ENCODE measurements at regions not wholly inside any gene's neighbourhood (a gene's known extent, or its start where the extent isn't known, plus 50 kb on each side); places are given as distances from the start of the nearest gene placed in this dataset.

DNA sequence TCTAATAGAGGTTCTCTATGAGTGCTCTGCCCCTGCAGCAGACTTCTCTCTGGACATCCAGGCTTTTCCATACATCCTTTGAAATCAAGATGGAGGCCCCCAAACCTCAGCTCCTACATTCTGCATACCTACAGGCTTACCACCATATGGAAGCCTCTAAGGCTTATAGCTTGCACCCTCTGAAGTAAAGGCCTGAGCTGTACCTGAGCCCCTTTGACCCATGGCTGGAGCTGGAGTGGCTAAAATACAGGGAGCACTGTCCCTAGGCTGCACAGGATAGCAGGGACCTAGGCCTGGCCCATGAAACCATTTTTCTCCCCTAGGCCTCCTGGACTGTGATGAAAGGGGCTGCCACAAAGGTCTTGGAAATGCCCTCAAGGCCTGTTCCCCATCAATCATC is 1086.1 kb upstream of the MIR17HG start:
- H3K27me3 ChIP-seq (replicated peaks; ENCODE audit: insufficient read depth, low read depth, low read length, poor library complexity): no peaks in the 10 kb centered on the region
- H3K36me3 ChIP-seq (ENCODE audit: insufficient read depth, low read length, poor library complexity, severe bottlenecking): no peaks in the 10 kb centered on the region
- TF ChIP-seq, protein P1, sequence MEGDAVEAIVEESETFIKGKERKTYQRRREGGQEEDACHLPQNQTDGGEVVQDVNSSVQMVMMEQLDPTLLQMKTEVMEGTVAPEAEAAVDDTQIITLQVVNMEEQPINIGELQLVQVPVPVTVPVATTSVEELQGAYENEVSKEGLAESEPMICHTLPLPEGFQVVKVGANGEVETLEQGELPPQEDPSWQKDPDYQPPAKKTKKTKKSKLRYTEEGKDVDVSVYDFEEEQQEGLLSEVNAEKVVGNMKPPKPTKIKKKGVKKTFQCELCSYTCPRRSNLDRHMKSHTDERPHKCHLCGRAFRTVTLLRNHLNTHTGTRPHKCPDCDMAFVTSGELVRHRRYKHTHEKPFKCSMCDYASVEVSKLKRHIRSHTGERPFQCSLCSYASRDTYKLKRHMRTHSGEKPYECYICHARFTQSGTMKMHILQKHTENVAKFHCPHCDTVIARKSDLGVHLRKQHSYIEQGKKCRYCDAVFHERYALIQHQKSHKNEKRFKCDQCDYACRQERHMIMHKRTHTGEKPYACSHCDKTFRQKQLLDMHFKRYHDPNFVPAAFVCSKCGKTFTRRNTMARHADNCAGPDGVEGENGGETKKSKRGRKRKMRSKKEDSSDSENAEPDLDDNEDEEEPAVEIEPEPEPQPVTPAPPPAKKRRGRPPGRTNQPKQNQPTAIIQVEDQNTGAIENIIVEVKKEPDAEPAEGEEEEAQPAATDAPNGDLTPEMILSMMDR (conservative IDR thresholded peaks at IDR 0.05; ENCODE audit: low read depth, low read length): no peak
- TF ChIP-seq EZH2 (IDR thresholded peaks at IDR 0.05; ENCODE audit: borderline replicate concordance, low read depth, low read length, poor library complexity, severe bottlenecking): no peak
- BruUV-seq (replicated peaks): no TSS peak
- no peaks in the 10 kb centered on the region for H3K9me3 ChIP-seq (ENCODE audit: low read depth, low read length, poor library complexity, severe bottlenecking)
- DNase-seq (ENCODE audit: low spot score): no peak
- intact Hi-C loops (cut with micrococcal nuclease; ENCODE audit: unreplicated experiment): no loop called here
- no peak overlapping the region for H3K27ac ChIP-seq (ENCODE audit: low read depth, low read length, poor library complexity, severe bottlenecking)
- ChIA-PET POLR2A (ENCODE audit: low non-redundant PET) (no interaction called here), CTCF (no interaction called here)
- H3K4me1 ChIP-seq (ENCODE audit: insufficient read depth, low read length, poor library complexity, severe bottlenecking): no peaks in the 10 kb centered on the region
- no peak overlapping the region for H3K4me3 ChIP-seq (ENCODE audit: low read depth, low read length, poor library complexity, severe bottlenecking)

DNA sequence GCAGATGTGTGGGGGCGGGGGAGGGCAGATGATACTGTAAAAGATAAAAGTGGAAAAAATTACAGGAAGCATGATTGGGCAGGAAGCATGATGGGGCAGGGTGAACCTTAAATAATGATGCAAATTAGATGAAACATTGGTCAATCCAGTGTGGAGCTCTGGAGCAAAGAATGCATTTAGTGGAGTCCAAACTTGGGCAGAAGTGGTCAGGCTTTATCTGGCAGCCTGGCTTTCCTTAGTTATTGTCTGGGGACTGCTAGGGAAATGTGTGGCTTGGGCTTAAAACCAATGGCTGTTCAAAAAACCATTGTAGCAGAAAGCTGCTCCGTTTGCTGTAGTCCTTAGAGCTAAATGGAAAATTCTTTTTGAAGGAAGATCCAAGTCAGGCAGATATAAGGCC is 1077.3 kb upstream of the MIR17HG start:
- intact Hi-C loops (cut with micrococcal nuclease; ENCODE audit: unreplicated experiment): no loop called here
- H3K36me3 ChIP-seq (ENCODE audit: insufficient read depth, low read length, poor library complexity, severe bottlenecking): no peaks in the 10 kb centered on the region
- no peak for DNase-seq (ENCODE audit: low spot score)
- POLR2A ChIA-PET (ENCODE audit: low non-redundant PET): no interaction called here
- H3K9me3 ChIP-seq (ENCODE audit: low read depth, low read length, poor library complexity, severe bottlenecking): no peaks in the 10 kb centered on the region
- H3K4me1 ChIP-seq (ENCODE audit: insufficient read depth, low read length, poor library complexity, severe bottlenecking): no peaks in the 10 kb centered on the region
- BruUV-seq (replicated peaks): no TSS peak
- H3K4me3 ChIP-seq (ENCODE audit: low read depth, low read length, poor library complexity, severe bottlenecking): no peak overlapping the region
- H3K27ac ChIP-seq (ENCODE audit: low read depth, low read length, poor library complexity, severe bottlenecking): no peak overlapping the region
- H3K27me3 ChIP-seq (replicated peaks; ENCODE audit: insufficient read depth, low read depth, low read length, poor library complexity): no peaks in the 10 kb centered on the region
- CTCF ChIA-PET: no interaction called here
- no peak for TF ChIP-seq EZH2 (IDR thresholded peaks at IDR 0.05; ENCODE audit: borderline replicate concordance, low read depth, low read length, poor library complexity, severe bottlenecking)
- TF ChIP-seq, protein P1 (conservative IDR thresholded peaks at IDR 0.05; ENCODE audit: low read depth, low read length): no peak

DNA sequence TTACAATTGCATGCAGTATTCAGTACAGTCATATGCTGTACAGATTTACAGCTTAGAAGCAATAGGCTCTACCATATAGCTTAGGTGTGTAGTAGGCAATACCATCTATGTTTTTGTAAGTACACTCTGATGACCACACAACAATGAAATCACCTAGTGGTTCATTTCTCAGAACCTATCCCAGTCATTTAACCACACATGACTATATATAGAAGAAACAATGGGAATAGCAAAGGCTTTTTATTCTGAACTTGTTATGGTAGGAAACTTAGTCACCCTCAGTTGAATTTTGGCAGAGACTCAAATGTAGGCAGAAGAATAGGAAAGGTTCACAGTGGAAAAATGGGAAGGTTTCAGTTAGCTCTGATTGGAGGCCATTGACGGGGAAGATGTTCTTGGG is 1075.1 kb upstream of the MIR17HG start:
- Histone ChIP-seq H3K27me3 (replicated peaks; ENCODE audit: insufficient read depth, low read depth, low read length, poor library complexity) (no peaks in the 10 kb centered on the region), H3K4me1 (ENCODE audit: insufficient read depth, low read length, poor library complexity, severe bottlenecking) (no peaks in the 10 kb centered on the region), H3K4me3 (ENCODE audit: low read depth, low read length, poor library complexity, severe bottlenecking) (no peak overlapping the region), H3K27ac (ENCODE audit: low read depth, low read length, poor library complexity, severe bottlenecking) (no peak overlapping the region), H3K9me3 (ENCODE audit: low read depth, low read length, poor library complexity, severe bottlenecking) (no peaks in the 10 kb centered on the region), H3K36me3 (ENCODE audit: insufficient read depth, low read length, poor library complexity, severe bottlenecking) (no peaks in the 10 kb centered on the region)
- POLR2A ChIA-PET (ENCODE audit: low non-redundant PET): no interaction called here
- no TSS peak for BruUV-seq (replicated peaks)
- CTCF ChIA-PET: interaction anchor here (0.6 kb wide), 1 partner anchor 363 kb away, joined by 5 read pairs; no protein-coding TSS in a partner anchor
- intact Hi-C loops (cut with micrococcal nuclease; ENCODE audit: unreplicated experiment): no loop called here
- DNase-seq (ENCODE audit: low spot score): no peak
- TF ChIP-seq EZH2 (IDR thresholded peaks at IDR 0.05; ENCODE audit: borderline replicate concordance, low read depth, low read length, poor library complexity, severe bottlenecking): no peak
- TF ChIP-seq, protein P1 (conservative IDR thresholded peaks at IDR 0.05; ENCODE audit: low read depth, low read length): no peak

Measured in A673 (cell line).